ENCODE measurements at regions not wholly inside any gene's neighbourhood (a gene's known extent, or its start where the extent isn't known, plus 50 kb on each side); places are given as distances from the start of the nearest gene placed in this dataset.

DNA sequence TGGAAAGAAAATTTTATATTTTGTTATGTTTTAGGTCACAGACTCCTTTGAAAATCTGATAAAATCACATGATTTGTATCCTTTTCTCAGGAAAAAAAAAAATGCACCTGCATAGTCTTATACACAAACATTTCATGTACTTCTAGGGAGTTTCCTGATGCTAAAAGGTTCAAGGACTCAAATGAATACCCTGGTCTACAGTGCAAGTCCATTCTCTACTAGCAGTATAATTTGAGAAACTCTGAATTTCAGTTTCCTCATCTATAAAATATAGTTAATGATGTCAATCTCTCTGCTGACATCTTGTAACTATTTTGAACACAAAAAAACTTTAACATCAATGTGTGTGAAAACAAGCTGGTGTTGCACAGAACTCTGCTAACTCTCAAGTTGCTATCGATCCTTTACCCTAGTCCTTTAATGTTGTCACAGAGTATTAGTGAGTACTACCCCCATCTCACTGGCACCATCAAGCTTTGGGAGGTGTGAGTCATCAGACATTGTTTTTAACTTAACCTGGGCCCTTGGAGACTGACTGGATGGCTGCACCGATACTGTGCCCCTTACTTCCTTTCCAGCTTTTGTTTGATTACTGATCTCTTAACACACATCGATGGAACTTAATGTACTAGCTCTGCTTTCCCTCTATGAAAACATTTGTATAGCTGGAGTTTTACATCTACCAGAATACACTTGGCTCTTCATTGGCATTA lies 251.9 kb upstream of the SOX5 start:
- no peak for TF ChIP-seq CTCF (IDR thresholded peaks at IDR 0.05; ENCODE audit: insufficient read depth, low read depth, low read length)
- DNase-seq (ENCODE audit: low read depth) = no peak
- CTCF ChIA-PET = no interaction called here
- POLR2A ChIA-PET = no interaction called here
- no peak overlapping the region for H3K4me3 ChIP-seq (ENCODE audit: low read depth, low read length)
- H3K27me3 ChIP-seq (ENCODE audit: control insufficient read depth, insufficient read depth, low read length) = no peaks in the 10 kb centered on the region
- no peaks in the 10 kb centered on the region for H3K36me3 ChIP-seq (ENCODE audit: control insufficient read depth, insufficient read depth, low read length)

DNA sequence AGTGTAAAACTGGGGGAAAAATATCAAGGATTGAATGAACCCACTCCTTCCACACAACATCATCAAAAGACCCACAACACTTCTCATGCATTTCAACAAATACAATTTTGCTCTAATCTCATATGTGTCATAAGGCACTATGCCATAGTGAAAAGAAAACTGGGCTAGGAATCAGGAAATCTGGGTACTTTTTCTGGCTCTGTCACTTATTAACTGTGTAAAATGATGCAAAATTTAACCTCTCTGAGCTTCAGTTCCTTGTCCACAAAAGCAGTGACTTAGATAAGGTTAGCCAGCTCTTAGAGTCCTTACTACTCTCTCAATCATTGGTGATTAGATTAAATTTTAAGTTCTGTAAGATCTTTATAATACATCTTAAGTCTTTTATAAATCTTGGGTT lies 250.5 kb upstream of the SOX5 start:
- H3K27me3 ChIP-seq (ENCODE audit: control insufficient read depth, insufficient read depth, low read length) = no peaks in the 10 kb centered on the region
- CTCF ChIA-PET = no interaction called here
- TF ChIP-seq CTCF (IDR thresholded peaks at IDR 0.05; ENCODE audit: insufficient read depth, low read depth, low read length) = no peak
- no peak overlapping the region for H3K4me3 ChIP-seq (ENCODE audit: low read depth, low read length)
- no peaks in the 10 kb centered on the region for H3K36me3 ChIP-seq (ENCODE audit: control insufficient read depth, insufficient read depth, low read length)
- no peak for DNase-seq (ENCODE audit: low read depth)
- POLR2A ChIA-PET = no interaction called here

GRCh38 chr12:24198936-24199671 lies 249.6 kb upstream of the SOX5 start:
- no peak overlapping the region for H3K4me3 ChIP-seq (ENCODE audit: low read depth, low read length)
- ChIA-PET CTCF (no interaction called here), POLR2A (no interaction called here)
- no peaks in the 10 kb centered on the region for H3K27me3 ChIP-seq (ENCODE audit: control insufficient read depth, insufficient read depth, low read length)
- DNase-seq (ENCODE audit: low read depth) = no peak
- TF ChIP-seq CTCF (IDR thresholded peaks at IDR 0.05; ENCODE audit: insufficient read depth, low read depth, low read length) = no peak
- no peaks in the 10 kb centered on the region for H3K36me3 ChIP-seq (ENCODE audit: control insufficient read depth, insufficient read depth, low read length)

- Histone ChIP-seq H3K36me3 (ENCODE audit: control insufficient read depth, insufficient read depth, low read length) (no peaks in the 10 kb centered on the region), H3K4me3 (ENCODE audit: low read depth, low read length) (no peak overlapping the region), H3K27me3 (ENCODE audit: control insufficient read depth, insufficient read depth, low read length) (no peaks in the 10 kb centered on the region)
- peak; percentile 8 for DNase-seq (ENCODE audit: low read depth)
- no peak for TF ChIP-seq CTCF (IDR thresholded peaks at IDR 0.05; ENCODE audit: insufficient read depth, low read depth, low read length)
- CTCF ChIA-PET = no interaction called here
- POLR2A ChIA-PET = no interaction called here
These were observed 248.6 kb upstream of the SOX5 start for GRCh38 chr12:24198070-24198469.

DNA sequence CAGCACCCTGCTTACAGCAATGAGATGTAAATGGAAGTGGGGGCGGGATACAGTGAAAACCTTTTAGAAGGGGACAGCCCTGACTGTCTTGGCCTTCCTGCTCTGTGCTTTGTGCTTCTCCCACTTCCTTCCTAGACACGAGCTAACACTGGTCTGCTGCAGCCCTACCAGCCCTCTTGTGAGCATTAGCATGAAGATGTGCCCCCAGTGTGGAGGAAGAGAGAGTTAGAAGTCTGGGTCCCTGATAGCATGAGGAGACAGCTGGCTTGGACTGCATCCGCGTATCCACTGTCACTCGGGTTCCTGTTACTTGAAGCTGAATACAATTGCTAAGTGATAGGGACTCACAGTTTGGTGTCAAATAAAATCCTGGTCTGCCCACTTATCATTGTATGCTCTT lies 248.1 kb upstream of the SOX5 start:
- ChIA-PET POLR2A (no interaction called here), CTCF (no interaction called here)
- no peak for DNase-seq (ENCODE audit: low read depth)
- TF ChIP-seq CTCF (IDR thresholded peaks at IDR 0.05; ENCODE audit: insufficient read depth, low read depth, low read length) = no peak
- Histone ChIP-seq H3K4me3 (ENCODE audit: low read depth, low read length) (no peak overlapping the region), H3K27me3 (ENCODE audit: control insufficient read depth, insufficient read depth, low read length) (no peaks in the 10 kb centered on the region), H3K36me3 (ENCODE audit: control insufficient read depth, insufficient read depth, low read length) (no peaks in the 10 kb centered on the region)
